GM23248 (cell line): ENCODE measurements at regions not wholly inside any gene's neighbourhood (a gene's known extent, or its start where the extent isn't known, plus 50 kb on each side); places are given as distances from the start of the nearest gene placed in this dataset.

Experiments
- DNase-seq: peaks from one replicate; pipeline ENCODE4 v3.0.0-alpha.2; 2015
- H2AFZ ChIP-seq: fragments of 200-600 bp; sonication (generic); 2 replicates; pipeline ENCODE4 v1.6.1; 2016; ENCODE audit warnings: antibody characterized with exemption
- H3F3A ChIP-seq: fragments of 200-600 bp; sonication (generic); 2 replicates; pipeline ENCODE4 v1.6.1; 2016; ENCODE audit warnings: mild to moderate bottlenecking, antibody characterized with exemption, mixed run types; ENCODE audit not compliant: insufficient read depth
- H3K27ac ChIP-seq: fragments of 200-600 bp; sonication (generic); 2 replicates; pipeline ENCODE4 v1.5.1; 2016; ENCODE audit warnings: mild to moderate bottlenecking
- H3K27me3 ChIP-seq: fragments of 200-600 bp; sonication (generic); replicated peaks from 2 replicates; pipeline ENCODE4 v1.6.1; 2016; ENCODE audit warnings: mild to moderate bottlenecking; ENCODE audit not compliant: insufficient read depth
- H3K36me3 ChIP-seq: fragments of 200-600 bp; sonication (generic); 2 replicates; pipeline ENCODE4 v1.6.1; 2016; ENCODE audit warnings: low read depth, mild to moderate bottlenecking
- H3K4me1 ChIP-seq: fragments of 200-600 bp; sonication (generic); 2 replicates; pipeline ENCODE4 v1.6.1; 2016; ENCODE audit warnings: mild to moderate bottlenecking; ENCODE audit not compliant: insufficient read depth
- H3K4me2 ChIP-seq: fragments of 200-600 bp; sonication (generic); one replicate; pipeline ENCODE4 v1.6.1; 2016; ENCODE audit warnings: mild to moderate bottlenecking; ENCODE audit not compliant: unreplicated experiment
- H3K4me3 ChIP-seq: fragments of 200-600 bp; sonication (generic); 2 replicates; pipeline ENCODE4 v1.5.1; 2016; ENCODE audit warnings: mild to moderate bottlenecking
- H3K79me2 ChIP-seq: fragments of 200-600 bp; sonication (generic); 2 replicates; pipeline ENCODE4 v1.6.1; 2016; ENCODE audit warnings: mild to moderate bottlenecking; ENCODE audit not compliant: insufficient read depth
- H3K9ac ChIP-seq: fragments of 200-600 bp; sonication (generic); 2 replicates; pipeline ENCODE4 v1.6.1; 2016; ENCODE audit warnings: mild to moderate bottlenecking
- H3K9me2 ChIP-seq: fragments of 200-600 bp; sonication (generic); 2 replicates; pipeline ENCODE4 v1.6.1; 2016; ENCODE audit warnings: mixed run types, mild to moderate bottlenecking, moderate library complexity; ENCODE audit not compliant: insufficient read depth
- H3K9me3 ChIP-seq: fragments of 200-600 bp; sonication (generic); one replicate; pipeline ENCODE4 v1.6.1; 2017; ENCODE audit warnings: low read depth
- H4K20me1 ChIP-seq: fragments of 200-600 bp; sonication (generic); 2 replicates; pipeline ENCODE4 v1.6.0; 2016; ENCODE audit not compliant: insufficient read depth
- EZH2 ChIP-seq: fragments of 200-600 bp; sonication (generic); IDR thresholded peaks from 2 replicates; pipeline ENCODE4 v1.6.1; 2018; ENCODE audit warnings: antibody characterized with exemption, mild to moderate bottlenecking; ENCODE audit not compliant: insufficient read depth, poor library complexity, severe bottlenecking
- EZH2phosphoT487 ChIP-seq: fragments of 200-600 bp; sonication (generic); IDR thresholded peaks from 2 replicates; pipeline ENCODE4 v1.6.1; 2018; ENCODE audit warnings: antibody characterized with exemption, moderate library complexity, mild to moderate bottlenecking, low read depth; ENCODE audit not compliant: insufficient read depth
- WGBS, 2 experiments: methylation state at CpG; one replicate each; pipeline ENCODE4 v1.1.6; 2015 to 2017; ENCODE audit warnings: low lambda C conversion rate in 2 of 2, low coverage in 1 of 2; ENCODE audit errors: missing lambda C conversion rate in 2 of 2; 5-methylcytosine and 5-hydroxymethylcytosine counted together
- in situ Hi-C: fragments of 300-500 bp; cut with MboI; formaldehyde crosslinking; loops from 2 replicates; pipeline ENCODE4 v1.15.0; 2020

- no peaks in the 10 kb centered on the region for H3F3A ChIP-seq
- DNase-seq = peak; percentile 29
- in situ Hi-C loops = no loop called here
Measured at GRCh38 chrX:113594123-113594841, 753.7 kb upstream of the AMOT start.

GRCh38 chrX:113586281-113586898 is 745.8 kb upstream of the AMOT start:
- Histone ChIP-seq H3K4me3 (no peak overlapping the region), H4K20me1 (no peaks in the 10 kb centered on the region), H3K36me3 (no peaks in the 10 kb centered on the region), H2AFZ (no peak overlapping the region), H3K79me2 (no peaks in the 10 kb centered on the region), H3K4me2 (no peak overlapping the region), H3K4me1 (no peaks in the 10 kb centered on the region), H3K27ac (no peak overlapping the region), H3K9me3 (no peaks in the 10 kb centered on the region), H3K9me2 (no peaks in the 10 kb centered on the region), H3F3A (no peaks in the 10 kb centered on the region), H3K27me3 (no peaks in the 10 kb centered on the region), H3K9ac (no peak overlapping the region)
- no peak for TF ChIP-seq EZH2phosphoT487
- no peak for TF ChIP-seq EZH2
- DNase-seq = no peak
- WGBS, 2 experiments = 93 to 97% methylated on average over 8 to 12 of the region's 15 CpGs
- in situ Hi-C loops = no loop called here

More at GRCh38 chrX:113594123-113594841, 753.7 kb upstream of the AMOT start:
- H3K27me3 ChIP-seq = no peaks in the 10 kb centered on the region
- H3K9me2 ChIP-seq = no peaks in the 10 kb centered on the region
- no peaks in the 10 kb centered on the region for H4K20me1 ChIP-seq
- no peak overlapping the region for H3K4me3 ChIP-seq
- no peak overlapping the region for H2AFZ ChIP-seq
- H3K79me2 ChIP-seq = no peaks in the 10 kb centered on the region
- no peak overlapping the region for H3K9ac ChIP-seq
- H3K4me1 ChIP-seq = 0 out of 2 replicates have a peak, but pooled peaks cover 4% of the 10 kb centered on the region
- 34 to 49% methylated on average over 6 of the region's 6 CpGs for WGBS, 2 experiments
- H3K27ac ChIP-seq = no peak overlapping the region
- TF ChIP-seq EZH2phosphoT487 (no peak), EZH2 (no peak)
- H3K36me3 ChIP-seq = no peaks in the 10 kb centered on the region
- H3K4me2 ChIP-seq = no peak overlapping the region
- no peaks in the 10 kb centered on the region for H3K9me3 ChIP-seq

DNA sequence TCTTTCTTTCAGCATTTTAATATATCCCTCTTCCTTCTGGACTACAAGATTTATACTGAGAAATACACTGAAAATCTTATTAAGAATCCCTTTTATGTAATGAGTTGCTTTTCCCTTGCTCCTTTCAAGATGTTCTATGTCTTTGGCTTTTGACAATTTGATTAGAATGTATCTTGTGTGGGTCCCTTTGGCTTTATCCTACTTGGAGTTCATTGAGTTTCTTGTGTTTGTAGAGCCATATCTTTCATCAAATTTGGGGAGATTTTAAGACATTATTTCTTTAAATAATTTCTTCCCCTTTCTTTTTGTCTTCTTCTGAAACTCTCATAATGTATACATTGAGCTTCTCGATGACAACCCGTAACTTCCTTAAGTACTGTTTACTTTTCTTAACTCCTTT is 739.9 kb upstream of the AMOT start:
- no peaks in the 10 kb centered on the region for H3F3A ChIP-seq
- H4K20me1 ChIP-seq = no peaks in the 10 kb centered on the region
- H3K9ac ChIP-seq = no peak overlapping the region
- H3K4me2 ChIP-seq = no peak overlapping the region
- no peak overlapping the region for H3K4me3 ChIP-seq
- H3K36me3 ChIP-seq = no peaks in the 10 kb centered on the region
- no peaks in the 10 kb centered on the region for H3K4me1 ChIP-seq
- no peak for DNase-seq
- no peaks in the 10 kb centered on the region for H3K9me2 ChIP-seq
- H3K9me3 ChIP-seq = no peaks in the 10 kb centered on the region
- no peak for TF ChIP-seq EZH2phosphoT487
- TF ChIP-seq EZH2 = no peak
- WGBS, 2 experiments = 12 to 13% methylated on average over 2 of the region's 2 CpGs
- no peaks in the 10 kb centered on the region for H3K79me2 ChIP-seq
- no peak overlapping the region for H2AFZ ChIP-seq
- no peak overlapping the region for H3K27ac ChIP-seq
- no peaks in the 10 kb centered on the region for H3K27me3 ChIP-seq
- in situ Hi-C loops = no loop called here

- in situ Hi-C loops = no loop called here
- H4K20me1 ChIP-seq = no peaks in the 10 kb centered on the region
- 86 to 94% methylated on average over 1 of the region's 1 CpG for WGBS, 2 experiments
- H3K4me2 ChIP-seq = no peak overlapping the region
- no peak overlapping the region for H3K9ac ChIP-seq
- no peak for DNase-seq
- H3K4me3 ChIP-seq = no peak overlapping the region
- H3K9me2 ChIP-seq = no peaks in the 10 kb centered on the region
- H3K27ac ChIP-seq = no peak overlapping the region
- H3F3A ChIP-seq = no peaks in the 10 kb centered on the region
- H3K9me3 ChIP-seq = no peaks in the 10 kb centered on the region
- no peaks in the 10 kb centered on the region for H3K27me3 ChIP-seq
- TF ChIP-seq EZH2phosphoT487 (no peak), EZH2 (no peak)
- H3K36me3 ChIP-seq = no peaks in the 10 kb centered on the region
- no peak overlapping the region for H2AFZ ChIP-seq
- no peaks in the 10 kb centered on the region for H3K79me2 ChIP-seq
- no peaks in the 10 kb centered on the region for H3K4me1 ChIP-seq
Measured at GRCh38 chrX:113558576-113558975, 717.9 kb upstream of the AMOT start.

- no peak overlapping the region for H3K4me2 ChIP-seq
- no peaks in the 10 kb centered on the region for H4K20me1 ChIP-seq
- DNase-seq = no peak
- no peaks in the 10 kb centered on the region for H3K9me2 ChIP-seq
- H3K27me3 ChIP-seq = no peaks in the 10 kb centered on the region
- no peaks in the 10 kb centered on the region for H3K79me2 ChIP-seq
- no peak overlapping the region for H3K27ac ChIP-seq
- no peak overlapping the region for H3K9ac ChIP-seq
- 100% methylated on average over 1 of the region's 1 CpG for WGBS, 2 experiments
- H3K9me3 ChIP-seq = no peaks in the 10 kb centered on the region
- H3K36me3 ChIP-seq = no peaks in the 10 kb centered on the region
- H3F3A ChIP-seq = no peaks in the 10 kb centered on the region
- no peaks in the 10 kb centered on the region for H3K4me1 ChIP-seq
- in situ Hi-C loops = no loop called here
- no peak overlapping the region for H3K4me3 ChIP-seq
- TF ChIP-seq EZH2 (no peak), EZH2phosphoT487 (no peak)
- no peak overlapping the region for H2AFZ ChIP-seq
Measured at GRCh38 chrX:113551919-113552318, 711.3 kb upstream of the AMOT start.
